ENCODE measurements at regions not wholly inside any gene's neighbourhood (a gene's known extent, or its start where the extent isn't known, plus 50 kb on each side); places are given as distances from the start of the nearest gene placed in this dataset.

DNA sequence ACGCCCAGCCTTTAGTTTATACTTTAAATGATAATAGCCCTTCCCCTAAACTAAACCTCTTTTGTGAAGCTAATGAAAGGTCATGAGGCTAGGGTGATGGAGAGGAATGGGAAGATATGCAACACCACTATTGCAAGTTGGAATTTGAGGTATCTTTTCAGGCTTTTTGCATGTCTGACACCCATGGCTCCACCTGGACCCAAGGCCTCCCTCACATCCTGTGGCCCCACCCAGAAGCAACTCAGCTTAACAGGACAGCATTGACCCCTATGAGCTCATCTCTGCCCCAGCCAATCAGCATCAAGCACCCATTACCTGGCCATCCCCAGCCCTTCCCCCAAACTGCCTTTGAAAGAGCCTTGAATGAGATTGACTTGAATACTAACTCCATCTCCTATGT, 674.2 kb upstream of the NRP1 start:
- Histone ChIP-seq H3K27ac (replicated peaks) (no peak overlapping the region), H3K27me3 (ENCODE audit: insufficient read depth, poor library complexity, severe bottlenecking) (no peaks in the 10 kb centered on the region), H3K4me3 (replicated peaks; ENCODE audit: insufficient read depth, low read length) (no peak overlapping the region)
- no peak for TF ChIP-seq SPI1 (IDR thresholded peaks at IDR 0.05; ENCODE audit: borderline replicate concordance, low read depth)
- DNase-seq (ENCODE audit: low read depth in 1 of 2, low spot score in 1 of 2) = no peak

GRCh38 chr10:34006471-34006870, 672.0 kb upstream of the NRP1 start:
- TF ChIP-seq REST (IDR thresholded peaks at IDR 0.05; ENCODE audit: insufficient replicate concordance, low read depth) = no peak
- no peak for TF ChIP-seq GABPA (IDR thresholded peaks at IDR 0.05; ENCODE audit: low read depth)
- TF ChIP-seq SPI1 (IDR thresholded peaks at IDR 0.05; ENCODE audit: borderline replicate concordance, low read depth) = no peak
- no peak for TF ChIP-seq POLR2AphosphoS5 (IDR thresholded peaks at IDR 0.05; ENCODE audit: low read depth)
- no peak for TF ChIP-seq CTCF (IDR thresholded peaks at IDR 0.05; ENCODE audit: insufficient read depth, low read length)
- Histone ChIP-seq H3K27ac (replicated peaks) (no peak overlapping the region), H3K4me3 (replicated peaks; ENCODE audit: insufficient read depth, low read length) (no peak overlapping the region), H3K27me3 (ENCODE audit: insufficient read depth, poor library complexity, severe bottlenecking) (no peaks in the 10 kb centered on the region)
- no peak for DNase-seq (ENCODE audit: low read depth in 1 of 2, low spot score in 1 of 2)

- no peak overlapping the region for H3K27ac ChIP-seq (replicated peaks)
- TF ChIP-seq POLR2AphosphoS5 (IDR thresholded peaks at IDR 0.05; ENCODE audit: low read depth) (no peak), CTCF (IDR thresholded peaks at IDR 0.05; ENCODE audit: insufficient read depth, low read length) (no peak), SPI1 (IDR thresholded peaks at IDR 0.05; ENCODE audit: borderline replicate concordance, low read depth) (no peak), REST (IDR thresholded peaks at IDR 0.05; ENCODE audit: insufficient replicate concordance, low read depth) (no peak), GABPA (IDR thresholded peaks at IDR 0.05; ENCODE audit: low read depth) (no peak)
- no peak overlapping the region for H3K4me3 ChIP-seq (replicated peaks; ENCODE audit: insufficient read depth, low read length)
- H3K27me3 ChIP-seq (ENCODE audit: insufficient read depth, poor library complexity, severe bottlenecking) = no peaks in the 10 kb centered on the region
- no peak for DNase-seq (ENCODE audit: low read depth in 1 of 2, low spot score in 1 of 2)
Measured at GRCh38 chr10:34003561-34003960, 669.1 kb upstream of the NRP1 start.

DNA sequence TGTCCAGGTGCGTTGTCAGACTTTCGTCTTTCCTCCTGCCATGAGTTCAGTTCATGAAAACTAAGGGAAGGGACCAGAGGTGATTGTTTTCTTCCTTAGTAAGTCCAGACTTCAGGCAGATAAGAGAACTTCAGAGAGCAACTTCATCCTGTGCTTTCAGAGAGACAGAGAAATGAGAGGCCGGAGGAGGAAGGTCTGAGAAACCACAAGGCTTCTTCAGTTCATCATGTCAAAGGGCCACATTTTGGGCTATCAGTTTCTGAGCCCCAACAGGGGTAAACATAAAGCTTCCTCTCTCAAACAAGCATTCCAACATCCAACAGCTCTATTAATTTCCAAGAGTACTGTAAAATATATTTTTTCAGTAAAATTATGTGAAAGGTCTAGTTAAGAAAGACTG, 668.4 kb upstream of the NRP1 start:
- Histone ChIP-seq H3K27ac (replicated peaks) (no peak overlapping the region), H3K27me3 (ENCODE audit: insufficient read depth, poor library complexity, severe bottlenecking) (no peaks in the 10 kb centered on the region), H3K4me3 (replicated peaks; ENCODE audit: insufficient read depth, low read length) (no peak overlapping the region)
- DNase-seq (ENCODE audit: low read depth in 1 of 2, low spot score in 1 of 2) = no peak
- TF ChIP-seq POLR2AphosphoS5 (IDR thresholded peaks at IDR 0.05; ENCODE audit: low read depth) (no peak), GABPA (IDR thresholded peaks at IDR 0.05; ENCODE audit: low read depth) (no peak), SPI1 (IDR thresholded peaks at IDR 0.05; ENCODE audit: borderline replicate concordance, low read depth) (no peak), REST (IDR thresholded peaks at IDR 0.05; ENCODE audit: insufficient replicate concordance, low read depth) (no peak), CTCF (IDR thresholded peaks at IDR 0.05; ENCODE audit: insufficient read depth, low read length) (no peak)

All from HL-60 (cell line).